T-helper 2 cell treated with Interferon-gamma antibody and Interleukin-4, amounts not matched to agents 5 μg/mL and 100 μg/mL, for 36 hours (primary cell): ENCODE measurements at regions not wholly inside any gene's neighbourhood (a gene's known extent, or its start where the extent isn't known, plus 50 kb on each side); places are given as distances from the start of the nearest gene placed in this dataset.
"Not testable (repeated sequence)": the region's sequence is repeated elsewhere in the genome, so short reads cannot be mapped to it uniquely, and the experiment has no call there.

Experiments used
- DNase-seq: peaks from one replicate; pipeline ENCODE4 v3.0.0; 2021; ENCODE audit warnings: low spot score
- H3K27ac Mint-ChIP-seq: one replicate; pipeline ENCODE4 v1.8.0; 2021; ENCODE audit warnings: mild to moderate bottlenecking, mixed read lengths
- H3K27me3 Mint-ChIP-seq: one replicate; pipeline ENCODE4 v1.8.0; 2021; ENCODE audit warnings: low read depth, mixed read lengths
- H3K36me3 Mint-ChIP-seq: one replicate; pipeline ENCODE4 v1.8.0; 2021; ENCODE audit warnings: low read depth, mixed read lengths
- H3K4me1 Mint-ChIP-seq: one replicate; pipeline ENCODE4 v1.8.0; 2021; ENCODE audit warnings: low read depth, mixed read lengths
- H3K4me3 Mint-ChIP-seq: one replicate; pipeline ENCODE4 v1.8.0; 2022; ENCODE audit warnings: mild to moderate bottlenecking, moderate library complexity, mixed read lengths
- H3K9me3 Mint-ChIP-seq: one replicate; pipeline ENCODE4 v1.8.0; 2021; ENCODE audit warnings: mixed read lengths

- H3K4me3 Mint-ChIP-seq = no peak overlapping the region
- peaks cover 7% of the 10 kb centered on the region for H3K27me3 Mint-ChIP-seq
- H3K4me1 Mint-ChIP-seq = no peaks in the 10 kb centered on the region
- H3K27ac Mint-ChIP-seq = no peak overlapping the region
- no peaks in the 10 kb centered on the region for H3K36me3 Mint-ChIP-seq
- DNase-seq = no peak
- H3K9me3 Mint-ChIP-seq = peaks cover 23% of the 10 kb centered on the region
Measured at GRCh38 chr12:124210991-124211577, 83.8 kb upstream of the RFLNA start.

- H3K4me3 Mint-ChIP-seq = no peak overlapping the region
- no peaks in the 10 kb centered on the region for H3K36me3 Mint-ChIP-seq
- no peak overlapping the region for H3K27ac Mint-ChIP-seq
- H3K9me3 Mint-ChIP-seq = peaks cover 28% of the 10 kb centered on the region
- DNase-seq = no peak
- H3K27me3 Mint-ChIP-seq = peaks cover 2% of the 10 kb centered on the region
- H3K4me1 Mint-ChIP-seq = no peaks in the 10 kb centered on the region
Measured at GRCh38 chr12:124211753-124212152, 83.1 kb upstream of the RFLNA start.

- Mint-ChIP-seq H3K36me3 (no peaks in the 10 kb centered on the region), H3K27ac (no peak overlapping the region), H3K27me3 (no peaks in the 10 kb centered on the region)
Measured at GRCh38 chr12:124213666-124214347, 81.1 kb upstream of the RFLNA start.

GRCh38 chr12:124214574-124214973, 80.3 kb upstream of the RFLNA start:
- H3K27me3 Mint-ChIP-seq = no peaks in the 10 kb centered on the region
- DNase-seq = no peak
- peaks cover 32% of the 10 kb centered on the region for H3K9me3 Mint-ChIP-seq
- no peaks in the 10 kb centered on the region for H3K36me3 Mint-ChIP-seq
- no peak overlapping the region for H3K4me3 Mint-ChIP-seq
- peaks cover 3% of the 10 kb centered on the region for H3K4me1 Mint-ChIP-seq
- H3K27ac Mint-ChIP-seq = no peak overlapping the region

More at GRCh38 chr12:124213666-124214347, 81.1 kb upstream of the RFLNA start:
- Mint-ChIP-seq H3K4me1 (peaks cover 3% of the 10 kb centered on the region), H3K4me3 (no peak overlapping the region), H3K9me3 (peaks cover 28% of the 10 kb centered on the region)
- no peak for DNase-seq

GRCh38 chr12:124216966-124217365, 77.9 kb upstream of the RFLNA start:
- Mint-ChIP-seq H3K27me3 (no peaks in the 10 kb centered on the region), H3K27ac (no peak overlapping the region), H3K4me3 (no peak overlapping the region), H3K36me3 (no peaks in the 10 kb centered on the region), H3K4me1 (peaks cover 3% of the 10 kb centered on the region), H3K9me3 (peaks cover 30% of the 10 kb centered on the region)
- DNase-seq = no peak

GRCh38 chr12:124217508-124218242, 77.2 kb upstream of the RFLNA start:
- Mint-ChIP-seq H3K4me1 (peaks cover 3% of the 10 kb centered on the region), H3K27me3 (no peaks in the 10 kb centered on the region), H3K27ac (no peak overlapping the region)

GRCh38 chr12:124218243-124218560, 76.7 kb upstream of the RFLNA start:
- H3K4me3 Mint-ChIP-seq = no peak overlapping the region
- DNase-seq = no peak
- peaks cover 3% of the 10 kb centered on the region for H3K4me1 Mint-ChIP-seq
- H3K9me3 Mint-ChIP-seq = peaks cover 32% of the 10 kb centered on the region
- no peak overlapping the region for H3K27ac Mint-ChIP-seq
- no peaks in the 10 kb centered on the region for H3K36me3 Mint-ChIP-seq
- no peaks in the 10 kb centered on the region for H3K27me3 Mint-ChIP-seq

More at GRCh38 chr12:124217508-124218242, 77.2 kb upstream of the RFLNA start:
- H3K4me3 Mint-ChIP-seq = no peak overlapping the region
- H3K9me3 Mint-ChIP-seq = peaks cover 32% of the 10 kb centered on the region
- H3K36me3 Mint-ChIP-seq = no peaks in the 10 kb centered on the region
- no peak for DNase-seq

- H3K36me3 Mint-ChIP-seq, H3K27me3 Mint-ChIP-seq, H3K4me3 Mint-ChIP-seq, DNase-seq, H3K27ac Mint-ChIP-seq, H3K4me1 Mint-ChIP-seq: not testable (repeated sequence)
- peaks cover 32% of the 10 kb centered on the region for H3K9me3 Mint-ChIP-seq
Measured at GRCh38 chr12:124218650-124219049, 76.2 kb upstream of the RFLNA start.

GRCh38 chr12:124222368-124223245, 72.3 kb upstream of the RFLNA start:
- Mint-ChIP-seq H3K27ac (no peak overlapping the region), H3K36me3 (no peaks in the 10 kb centered on the region), H3K4me1 (peaks cover 10% of the 10 kb centered on the region), H3K4me3 (no peak overlapping the region), H3K27me3 (peaks cover 2% of the 10 kb centered on the region), H3K9me3 (peaks cover 12% of the 10 kb centered on the region)
- no peak for DNase-seq

GRCh38 chr12:124223733-124224138, 71.2 kb upstream of the RFLNA start:
- Mint-ChIP-seq H3K27ac (peak overlapping the region; percentile 27), H3K9me3 (peaks cover 12% of the 10 kb centered on the region)
- not testable (repeated sequence) for H3K27me3 Mint-ChIP-seq, H3K4me3 Mint-ChIP-seq, H3K36me3 Mint-ChIP-seq, H3K4me1 Mint-ChIP-seq
- DNase-seq = peak; percentile 33

- peaks cover 8% of the 10 kb centered on the region for H3K9me3 Mint-ChIP-seq
- no peak overlapping the region for H3K27ac Mint-ChIP-seq
- peaks cover 2% of the 10 kb centered on the region for H3K27me3 Mint-ChIP-seq
- H3K36me3 Mint-ChIP-seq = no peaks in the 10 kb centered on the region
- H3K4me1 Mint-ChIP-seq = peaks cover 7% of the 10 kb centered on the region
- H3K4me3 Mint-ChIP-seq = no peak overlapping the region
- no peak for DNase-seq
Measured at GRCh38 chr12:124224535-124225110, 70.3 kb upstream of the RFLNA start.

- H3K4me1 Mint-ChIP-seq = peaks cover 7% of the 10 kb centered on the region
- H3K4me3 Mint-ChIP-seq = no peak overlapping the region
- no peak for DNase-seq
- no peak overlapping the region for H3K27ac Mint-ChIP-seq
- peaks cover 8% of the 10 kb centered on the region for H3K9me3 Mint-ChIP-seq
- peaks cover 2% of the 10 kb centered on the region for H3K27me3 Mint-ChIP-seq
- H3K36me3 Mint-ChIP-seq = no peaks in the 10 kb centered on the region
Measured at GRCh38 chr12:124225730-124226129, 69.2 kb upstream of the RFLNA start.

- peaks cover 7% of the 10 kb centered on the region for H3K4me1 Mint-ChIP-seq
- no peak overlapping the region for H3K4me3 Mint-ChIP-seq
- H3K27me3 Mint-ChIP-seq = peaks cover 2% of the 10 kb centered on the region
- DNase-seq = peak; percentile 4
- no peak overlapping the region for H3K27ac Mint-ChIP-seq
- no peaks in the 10 kb centered on the region for H3K36me3 Mint-ChIP-seq
- no peaks in the 10 kb centered on the region for H3K9me3 Mint-ChIP-seq
Measured at GRCh38 chr12:124227951-124228711, 66.8 kb upstream of the RFLNA start.
